Activated naive CD8-positive, alpha-beta T cell treated with anti-CD3 and anti-CD28 coated beads, Interleukin-2, amount 50 U/mL, for 16 hours (primary cell): ENCODE measurements at regions not wholly inside any gene's neighbourhood (a gene's known extent, or its start where the extent isn't known, plus 50 kb on each side); places are given as distances from the start of the nearest gene placed in this dataset.

Experiments
- DNase-seq: peaks from one replicate; pipeline ENCODE4 v3.0.0-alpha.2; 2020; ENCODE audit warnings: low read depth, low spot score

DNA sequence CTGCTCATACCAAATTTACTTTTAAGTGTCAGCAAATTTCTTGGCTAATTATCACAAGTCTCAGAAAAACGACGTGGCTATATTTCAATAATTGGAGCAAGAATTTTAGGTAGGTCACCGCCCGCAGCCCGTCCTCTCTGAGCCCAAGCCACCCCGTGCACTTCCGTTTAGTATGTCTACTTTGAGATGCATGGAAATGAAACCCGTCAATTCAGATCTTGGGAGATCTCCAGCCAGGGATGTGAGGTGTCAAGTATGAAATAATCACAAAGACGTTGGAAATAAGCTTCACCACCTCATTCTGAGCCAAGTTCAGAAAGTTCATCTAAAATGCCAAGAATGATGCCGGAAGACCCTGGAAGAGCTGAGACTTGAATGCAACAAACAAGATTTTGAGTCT lies 132.6 kb upstream of the IRF2BP2 start:
- no peak for DNase-seq

DNA sequence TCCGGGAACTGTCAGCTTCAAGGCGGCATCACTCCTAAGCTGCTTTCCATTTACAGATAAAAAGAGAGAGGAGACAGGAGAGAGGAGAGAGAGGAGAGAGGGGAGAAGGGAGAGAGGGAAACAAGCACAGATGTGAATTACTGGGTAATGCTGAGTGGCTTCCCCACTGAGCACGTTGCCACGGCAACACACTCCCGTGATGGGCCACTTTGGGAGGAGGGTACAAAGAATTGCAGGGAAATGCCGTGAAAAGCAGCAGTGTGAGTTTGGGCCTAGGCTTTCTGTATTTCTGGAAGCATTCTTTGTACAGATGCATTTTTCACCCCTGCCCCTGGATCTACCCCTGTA lies 128.0 kb upstream of the IRF2BP2 start:
- no peak for DNase-seq

DNA sequence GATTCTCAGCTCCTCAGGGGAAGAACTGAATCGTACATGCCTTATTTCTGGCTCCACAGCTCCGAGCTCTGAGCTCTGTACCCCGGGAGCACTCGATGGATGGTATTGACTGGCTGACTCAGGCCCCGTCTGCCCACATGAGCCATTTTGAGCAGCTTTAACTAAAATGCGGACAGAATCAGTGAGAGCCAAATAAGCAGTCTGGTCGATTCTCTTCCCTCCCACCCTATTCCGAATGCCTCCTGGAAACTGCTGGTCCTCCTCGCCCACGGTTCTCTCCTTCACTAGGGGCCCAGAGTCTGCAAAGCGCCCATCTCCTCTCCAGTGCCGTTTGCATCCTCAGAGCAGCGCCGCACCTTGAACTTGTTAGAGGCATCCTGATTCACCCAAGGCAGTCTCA lies 125.9 kb upstream of the IRF2BP2 start:
- no peak for DNase-seq

DNA sequence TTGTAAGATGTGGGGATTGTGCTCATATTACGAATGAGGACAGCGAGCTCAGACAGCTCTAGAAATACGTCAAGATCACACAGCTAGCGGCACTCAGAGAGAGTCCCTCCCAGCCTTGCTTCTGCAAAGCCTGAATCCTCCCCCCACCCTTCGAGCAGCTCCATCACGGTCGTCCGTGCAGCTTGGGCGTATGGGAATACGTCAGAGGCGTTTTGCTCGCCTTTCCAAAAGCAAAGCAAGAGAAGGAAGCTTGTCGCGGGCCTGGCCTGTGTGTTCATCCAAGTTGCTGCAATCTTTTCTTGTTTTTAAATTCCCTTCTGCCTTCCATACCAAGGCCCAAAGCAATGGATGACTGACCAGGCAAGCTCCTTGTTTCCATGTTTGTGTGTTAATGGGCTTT lies 125.5 kb upstream of the IRF2BP2 start:
- DNase-seq = no peak

DNA sequence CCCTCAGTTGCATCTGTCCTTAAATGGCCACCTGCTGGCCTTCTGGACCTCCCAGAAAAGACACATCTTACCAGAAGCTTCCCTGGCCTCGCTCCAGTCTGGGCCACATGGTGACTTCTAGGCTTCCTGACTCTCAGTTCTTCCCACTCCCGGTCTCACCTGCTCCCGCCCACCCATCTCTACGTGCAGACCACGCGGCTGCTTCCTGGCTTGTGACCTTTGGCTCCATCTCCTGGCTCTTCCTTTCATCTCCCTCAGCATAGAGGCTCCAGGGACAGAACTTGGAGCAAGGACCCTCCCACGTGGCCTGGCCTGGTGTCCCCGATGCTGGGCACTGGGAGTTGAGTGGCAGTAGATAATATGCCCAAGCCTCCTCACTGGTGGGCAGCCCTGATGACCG lies 124.9 kb upstream of the IRF2BP2 start:
- no peak for DNase-seq

DNA sequence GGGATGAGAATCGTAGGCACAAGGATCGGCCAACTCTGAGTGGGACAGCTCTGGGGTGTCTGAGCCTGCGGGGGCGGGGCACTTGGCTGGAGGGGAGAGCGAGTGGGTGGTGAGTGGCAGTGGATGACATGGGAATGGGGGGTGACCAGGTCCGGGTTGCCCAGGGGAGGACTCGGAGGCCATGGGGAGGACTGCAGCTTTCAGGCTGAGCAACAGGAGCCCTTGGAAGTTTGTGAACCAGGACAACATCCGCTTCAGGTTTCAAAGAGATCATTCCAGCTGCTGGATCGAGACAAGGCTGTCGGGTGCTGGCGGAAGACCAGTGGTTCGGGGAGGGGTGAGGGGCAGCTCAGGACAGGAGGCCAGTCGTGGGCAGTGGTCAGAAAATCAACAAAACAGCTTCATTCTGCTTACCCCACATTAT lies 124.4 kb upstream of the IRF2BP2 start:
- no peak for DNase-seq

DNA sequence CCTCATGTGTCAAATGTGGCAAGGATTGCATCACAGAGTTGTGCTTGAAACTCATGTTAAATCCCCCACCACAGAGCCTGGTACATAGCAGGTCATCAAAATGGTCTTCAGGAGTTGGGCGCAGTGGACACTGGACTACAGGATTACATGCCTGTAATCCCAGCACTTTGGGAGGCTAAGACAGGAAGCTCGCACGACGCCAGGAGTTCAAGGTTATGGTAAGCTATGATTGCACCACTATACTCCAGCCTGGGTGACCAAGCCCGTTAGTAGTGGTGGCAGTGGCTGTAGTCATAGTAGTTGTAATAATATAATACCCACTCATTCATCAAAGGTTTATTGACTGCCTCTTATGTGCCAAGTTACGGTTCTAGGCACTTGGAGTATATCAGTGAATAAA lies 123.4 kb upstream of the IRF2BP2 start:
- no peak for DNase-seq

DNA sequence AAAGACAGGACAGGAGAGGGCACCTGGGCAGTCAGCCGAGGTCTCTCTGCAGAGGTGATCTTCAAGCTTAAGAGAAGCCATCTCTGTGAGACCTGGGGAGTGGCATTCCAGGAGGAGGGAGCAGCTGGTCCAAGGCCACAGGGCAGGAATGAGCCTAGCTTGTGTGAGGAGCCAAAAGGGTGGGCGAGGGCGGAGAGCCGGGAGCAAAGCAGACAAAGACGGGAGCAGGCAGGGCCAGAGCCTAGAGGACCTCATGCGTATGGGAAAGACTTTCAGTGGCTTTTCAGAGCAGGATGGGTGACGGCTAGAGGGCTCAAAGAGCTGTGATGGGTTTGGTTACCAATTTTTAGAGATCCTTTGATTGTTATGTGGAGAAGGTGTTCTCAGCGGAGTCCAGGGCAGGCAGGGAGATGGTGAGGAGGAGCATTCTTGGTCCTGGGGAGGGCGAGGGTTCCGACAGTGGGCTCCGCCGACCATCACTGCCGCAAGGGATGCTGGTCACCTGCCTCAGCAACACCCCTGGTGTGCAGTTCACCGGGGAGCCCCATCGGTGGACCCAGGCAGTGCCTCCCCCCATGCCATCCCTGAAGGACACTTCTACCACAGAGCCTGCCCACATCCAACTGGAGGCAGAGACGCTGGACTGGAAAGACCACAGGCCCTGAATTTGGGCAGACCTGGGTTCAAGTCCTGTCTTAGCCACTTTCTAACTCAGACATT lies 122.9 kb upstream of the IRF2BP2 start:
- DNase-seq = no peak

DNA sequence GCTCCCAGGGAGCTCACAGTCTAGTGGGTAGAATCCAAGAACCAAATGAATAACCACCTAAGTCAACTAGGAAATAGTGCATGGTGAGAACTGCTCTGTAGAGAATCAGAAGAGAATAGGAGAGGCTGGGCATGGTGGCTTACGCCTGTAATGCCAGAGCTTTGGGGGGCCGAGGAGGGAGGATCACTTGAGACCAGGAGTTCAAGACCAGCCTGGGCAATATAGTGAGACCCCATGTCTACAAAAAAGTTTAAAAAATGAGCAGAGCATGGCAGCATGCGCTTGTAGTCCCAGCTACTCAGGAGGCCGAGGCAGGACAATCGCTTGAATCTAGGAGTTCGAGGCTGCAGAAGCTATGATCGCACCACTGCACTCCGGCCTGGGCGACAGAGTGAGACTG lies 122.3 kb upstream of the IRF2BP2 start:
- no peak for DNase-seq

DNA sequence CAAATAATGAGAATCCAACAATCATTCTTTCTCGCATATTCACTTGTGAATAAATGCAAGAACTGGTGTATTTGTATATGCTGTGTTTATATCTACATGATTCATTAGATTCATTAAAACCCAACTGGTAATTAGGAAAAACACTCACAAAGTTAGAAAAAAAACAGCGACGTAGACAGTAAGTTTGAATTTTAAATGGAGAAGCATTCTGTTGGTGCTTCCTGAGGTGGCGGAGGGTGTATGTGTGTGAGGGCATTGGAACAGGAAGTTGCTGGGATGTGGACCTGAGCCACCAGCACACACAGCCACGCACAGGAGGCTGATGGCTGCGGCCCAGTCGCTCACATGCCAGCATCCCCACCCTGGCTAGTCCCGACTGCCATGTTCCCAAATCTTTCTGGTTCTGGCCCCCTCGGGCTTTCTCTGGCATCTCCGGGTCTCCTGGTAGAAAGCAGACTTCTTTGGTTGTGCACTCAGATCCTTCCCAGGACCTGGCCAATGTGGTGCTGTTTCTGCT lies 121.6 kb upstream of the IRF2BP2 start:
- DNase-seq = no peak

DNA sequence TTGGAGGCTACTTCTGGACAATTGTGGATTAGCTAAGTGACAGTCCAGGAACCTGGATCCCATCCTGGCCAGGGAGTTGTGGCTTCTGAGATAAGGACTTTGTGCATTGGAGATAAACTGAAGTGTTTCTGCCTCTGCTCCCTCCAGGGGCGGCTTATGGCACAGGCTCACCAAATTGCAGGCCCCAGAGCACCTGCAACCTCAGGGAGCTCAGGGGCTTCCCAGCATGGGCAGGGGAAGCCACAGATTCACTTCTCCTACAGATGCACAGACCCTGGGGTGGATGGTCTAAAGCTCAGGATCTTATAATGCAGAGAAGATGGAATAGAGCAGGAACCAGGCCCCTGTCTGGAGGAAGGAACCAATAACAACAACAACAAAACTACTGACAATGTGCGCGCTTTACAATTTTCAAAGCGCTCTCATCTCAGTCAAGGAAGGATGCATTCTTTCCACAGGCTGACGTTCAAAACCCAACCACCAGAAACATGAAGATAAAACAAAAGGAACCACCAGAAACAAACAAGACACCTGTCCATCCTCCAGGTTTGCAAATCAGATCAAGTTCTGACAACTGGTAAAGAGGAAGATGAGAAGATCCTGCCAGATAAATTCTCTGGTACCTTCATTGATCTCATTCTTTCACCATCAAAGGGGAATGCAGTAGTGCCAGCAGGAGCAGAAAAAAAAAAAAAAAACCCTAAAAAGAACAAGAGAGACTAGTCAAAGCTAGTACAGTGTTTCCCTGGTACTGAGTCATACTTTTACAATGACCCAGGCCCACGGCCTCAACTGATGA lies 121.0 kb upstream of the IRF2BP2 start:
- no peak for DNase-seq

DNA sequence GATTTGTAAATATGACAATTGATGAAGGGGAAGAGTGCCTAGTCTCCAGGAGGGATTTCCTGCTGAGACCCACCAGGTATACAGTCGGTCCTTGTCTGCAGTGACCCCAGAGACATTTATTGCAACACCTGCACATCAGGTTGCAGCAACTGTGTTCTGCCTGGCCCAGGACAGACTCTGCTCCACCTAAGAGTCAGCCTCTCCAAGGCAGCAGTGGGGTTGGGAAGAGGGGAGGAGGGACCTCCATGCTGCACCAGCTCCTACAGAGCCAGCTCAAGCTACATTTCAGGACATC lies 120.4 kb upstream of the IRF2BP2 start:
- no peak for DNase-seq

DNA sequence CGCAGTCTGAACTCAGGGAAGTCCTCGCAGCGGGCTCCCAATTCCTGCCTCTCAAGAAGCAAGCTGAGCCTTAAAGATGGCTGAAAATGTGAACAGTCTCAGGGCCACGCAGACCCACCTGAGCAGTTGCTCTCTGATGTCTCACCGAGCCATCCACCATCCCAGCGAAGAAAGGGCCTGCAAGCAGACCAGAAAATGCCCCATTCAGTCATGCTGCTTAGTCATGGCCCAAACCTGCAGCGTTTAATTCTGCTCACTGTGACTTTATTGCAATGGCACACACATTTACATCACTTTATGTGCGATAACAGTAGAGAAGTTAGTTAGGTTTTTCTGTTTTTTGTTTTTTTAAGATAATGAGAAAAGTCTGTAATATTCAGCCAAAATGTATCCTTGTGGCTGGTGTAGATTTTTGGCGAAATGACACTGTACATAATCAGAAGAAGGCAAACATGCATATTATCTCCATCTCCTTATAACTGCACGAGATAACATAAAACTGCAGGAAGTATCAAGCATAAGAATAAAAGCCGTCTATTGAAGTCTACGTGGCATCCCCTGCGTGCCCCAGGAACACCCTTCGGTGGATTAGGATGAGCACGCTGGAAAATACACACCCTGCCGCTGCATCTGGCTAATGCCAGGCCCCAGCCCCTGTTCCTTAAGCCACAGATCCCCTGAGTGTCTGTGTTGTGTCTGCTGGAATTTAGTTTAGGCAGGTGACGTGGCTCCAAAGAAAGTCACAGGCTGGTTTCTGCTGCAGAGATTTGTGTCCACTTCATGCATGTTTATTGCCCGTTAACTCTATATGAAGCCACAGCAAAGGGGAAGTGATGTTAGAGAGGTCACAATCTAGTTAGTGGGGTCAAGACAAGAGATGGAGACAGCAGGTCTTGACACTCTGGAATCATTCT lies 119.8 kb upstream of the IRF2BP2 start:
- no peak for DNase-seq

DNA sequence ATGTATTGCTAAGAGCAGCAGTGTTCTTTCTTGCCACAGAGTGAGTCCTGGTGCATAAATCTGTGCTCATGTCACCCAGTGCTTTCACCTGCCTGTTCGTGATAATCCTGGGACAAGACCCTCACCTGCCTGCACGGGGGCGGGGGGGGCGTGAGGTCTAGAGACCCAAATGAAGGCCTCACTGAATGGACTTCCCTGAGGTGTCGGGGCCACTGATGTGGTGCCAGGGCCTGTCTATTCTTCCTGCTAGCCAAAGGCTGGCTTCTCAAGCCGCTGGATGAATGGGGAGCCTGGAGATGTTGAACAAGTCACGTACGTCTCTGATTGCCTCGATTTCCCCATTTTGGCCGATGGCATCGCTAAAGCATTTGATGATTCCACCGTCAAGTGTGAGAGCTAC lies 118.8 kb upstream of the IRF2BP2 start:
- DNase-seq = no peak

DNA sequence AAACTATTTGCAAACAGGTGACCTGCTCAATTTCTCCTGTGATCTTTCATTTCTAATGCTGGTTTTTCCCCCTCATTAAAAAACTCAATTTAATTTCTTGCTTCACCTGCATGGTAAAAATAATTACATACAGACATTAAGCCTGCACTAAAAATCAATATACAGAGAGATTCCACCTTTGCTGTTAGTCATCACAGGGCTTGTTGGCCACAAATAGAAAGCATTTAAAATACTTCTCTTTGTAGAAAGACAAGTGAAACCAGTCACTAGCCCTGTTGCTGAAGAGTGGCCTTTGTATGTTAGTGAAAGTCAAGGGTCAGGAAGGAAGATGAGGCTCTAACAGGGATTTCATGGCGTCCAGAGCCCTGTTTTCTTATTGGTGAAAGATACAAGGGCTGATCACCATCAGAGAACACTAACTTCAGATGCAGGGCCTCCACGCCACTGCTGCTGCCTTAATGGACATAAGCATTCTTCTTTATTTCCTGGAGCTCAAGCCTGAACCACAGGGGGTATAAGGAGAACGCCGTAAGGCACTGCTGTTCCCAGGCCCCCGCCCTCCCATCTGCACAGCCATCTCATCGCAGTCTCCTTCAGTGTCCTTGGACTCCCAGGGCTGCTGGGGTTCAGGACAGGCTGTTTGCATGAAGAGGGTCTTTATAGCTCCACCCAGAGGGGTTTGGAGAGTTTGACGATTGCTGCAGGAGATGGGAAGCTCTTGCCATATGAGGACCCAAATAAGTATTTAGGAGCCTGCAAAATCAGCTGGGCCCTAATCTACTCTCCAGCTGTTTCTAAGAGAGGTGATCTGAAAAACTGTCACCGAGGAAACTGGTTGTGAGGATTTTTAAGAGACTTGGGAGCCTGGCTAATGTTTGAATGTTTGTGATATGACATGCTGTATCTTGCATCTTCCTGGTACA lies 117.3 kb upstream of the IRF2BP2 start:
- DNase-seq = no peak

DNA sequence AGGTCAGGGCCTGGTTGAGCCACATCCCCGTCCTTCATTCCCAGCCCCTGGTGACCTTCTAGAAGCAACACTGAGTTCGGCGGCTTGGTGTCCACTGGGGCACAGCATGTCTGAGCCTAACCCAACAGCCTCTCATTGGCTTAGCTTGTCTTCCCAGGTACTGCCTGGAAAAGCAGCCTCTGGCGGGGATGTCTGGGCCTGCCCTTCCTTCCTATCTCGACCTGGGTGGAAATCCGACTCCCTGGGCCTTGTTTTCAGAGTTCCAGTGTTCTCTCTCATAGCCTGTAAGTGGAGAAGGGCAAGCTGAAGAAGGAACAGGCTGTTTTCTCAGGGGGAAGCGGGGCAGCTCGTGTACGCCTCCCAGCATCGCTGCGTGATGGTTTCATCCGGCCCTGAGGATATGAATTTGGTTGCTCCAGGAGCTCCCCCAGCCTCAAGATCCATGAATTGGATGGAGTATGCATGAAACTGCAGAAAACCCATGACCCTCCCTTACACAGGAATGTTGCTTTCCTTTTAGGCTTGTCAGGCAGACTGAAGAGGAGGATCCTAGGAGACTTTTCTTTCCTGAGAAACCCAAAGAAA lies 116.5 kb upstream of the IRF2BP2 start:
- no peak for DNase-seq

DNA sequence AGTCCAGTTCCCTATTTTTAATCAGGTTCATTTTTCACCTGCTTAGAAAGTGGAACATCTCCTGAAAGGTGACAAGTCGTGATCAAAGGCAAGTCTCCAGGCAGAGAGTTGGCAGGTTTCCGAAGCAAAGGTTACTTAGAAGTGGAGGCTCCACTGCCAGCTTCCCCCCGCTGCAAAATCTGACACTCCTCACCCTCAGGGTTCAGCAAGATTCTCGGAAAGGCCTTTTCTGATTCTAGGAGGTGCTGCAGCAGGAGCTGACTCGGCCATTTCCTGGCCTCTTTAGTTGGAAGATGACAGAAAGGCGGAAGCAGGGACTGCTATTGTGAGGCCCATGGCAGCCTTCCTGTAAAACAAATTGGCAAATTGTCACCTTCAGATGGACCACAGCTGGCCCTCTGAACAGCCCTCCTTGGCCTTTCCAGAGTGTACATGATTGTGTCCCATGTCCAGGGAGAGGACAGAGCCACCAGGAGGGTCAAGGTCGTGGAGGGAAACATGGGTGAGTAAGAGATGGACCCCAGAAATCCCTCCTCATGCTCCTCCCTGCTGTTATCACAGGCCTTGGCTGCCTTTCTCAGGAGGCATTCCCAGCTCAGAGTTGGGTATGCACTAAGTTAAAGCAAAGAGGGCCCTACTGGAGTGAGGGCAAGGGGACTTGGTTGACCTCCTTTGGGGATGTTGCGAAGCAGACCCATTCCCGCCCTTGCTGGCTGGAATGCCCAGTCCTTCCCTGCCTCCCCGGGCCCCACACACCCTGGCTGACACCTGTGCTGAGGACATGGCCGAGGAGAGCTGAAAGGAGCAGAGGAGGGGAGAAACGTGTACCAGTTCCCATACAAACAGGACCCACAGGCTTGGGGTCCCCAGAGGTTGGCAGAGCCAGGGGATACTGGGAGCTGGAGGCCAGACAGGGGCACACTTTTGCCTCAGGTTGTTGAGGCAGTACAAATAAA lies 115.5 kb upstream of the IRF2BP2 start:
- DNase-seq = peak; percentile 34

DNA sequence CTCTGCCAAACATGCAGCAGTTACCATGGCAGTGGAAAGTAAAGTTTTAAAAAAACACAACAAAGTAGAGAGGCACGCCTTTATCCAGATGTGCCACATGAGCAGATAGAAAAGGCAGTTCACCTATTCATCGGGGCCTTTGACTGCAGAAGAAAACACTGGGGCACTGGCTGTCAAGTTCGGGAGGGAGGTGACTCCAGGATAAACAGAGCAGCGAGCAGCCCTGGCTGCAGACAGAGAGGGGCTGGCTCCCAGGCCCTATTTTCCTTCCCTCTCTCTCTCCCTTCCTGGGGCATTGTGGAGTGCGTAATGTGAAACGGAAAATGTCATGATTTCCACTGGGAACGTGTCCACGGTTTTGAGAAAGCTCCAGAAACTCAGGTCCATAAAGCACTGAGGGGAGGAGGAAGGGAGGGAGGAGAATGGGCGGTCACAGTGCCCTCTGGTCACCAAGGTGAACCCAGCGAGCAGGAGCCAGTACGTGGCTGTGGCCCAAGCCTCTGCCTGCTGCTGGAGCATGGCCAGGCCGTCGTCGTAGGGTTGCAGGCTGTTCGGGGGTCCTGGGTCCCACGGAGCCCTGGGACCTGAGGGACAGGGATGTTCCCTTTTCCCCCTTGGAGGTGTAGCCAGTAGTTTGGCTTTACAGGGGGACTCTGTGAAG lies 114.7 kb upstream of the IRF2BP2 start:
- no peak for DNase-seq
